GM23338 (cell line): ENCODE measurements at regions not wholly inside any gene's neighbourhood (a gene's known extent, or its start where the extent isn't known, plus 50 kb on each side); places are given as distances from the start of the nearest gene placed in this dataset.

Experiments used
- ATAC-seq: fragments of 200-7000 bp; cut with Tn5 transposase; 3 replicates; pipeline ENCODE4 v1.9.1; 2020
- DNase-seq: peaks from one replicate; pipeline ENCODE4 v3.0.0-alpha.2; 2015; ENCODE audit warnings: low spot score
- H2AFZ ChIP-seq: fragments of 200-600 bp; sonication (generic); 2 replicates; pipeline ENCODE4 v1.8.0; 2016; ENCODE audit warnings: antibody characterized with exemption, mild to moderate bottlenecking, moderate library complexity
- H3F3A ChIP-seq: fragments of 200-600 bp; sonication (generic); replicated peaks from 2 replicates; pipeline ENCODE4 v1.8.0; 2017; ENCODE audit warnings: antibody characterized with exemption, mixed run types, low read depth
- H3K27ac ChIP-seq: fragments of 200-600 bp; sonication (generic); 2 replicates; pipeline ENCODE4 v1.6.1; 2016; ENCODE audit warnings: low read depth
- H3K27me3 ChIP-seq: fragments of 200-600 bp; sonication (generic); 2 replicates; pipeline ENCODE4 v1.8.0; 2016; ENCODE audit warnings: mild to moderate bottlenecking, mixed run types, moderate library complexity; ENCODE audit not compliant: insufficient read depth
- H3K36me3 ChIP-seq: fragments of 200-600 bp; sonication (generic); 2 replicates; pipeline ENCODE4 v1.8.0; 2016; ENCODE audit warnings: mild to moderate bottlenecking; ENCODE audit not compliant: insufficient read depth
- H3K4me1 ChIP-seq: fragments of 200-600 bp; sonication (generic); 2 replicates; pipeline ENCODE4 v1.8.0; 2016; ENCODE audit warnings: mild to moderate bottlenecking, moderate library complexity; ENCODE audit not compliant: insufficient read depth
- H3K4me2 ChIP-seq: fragments of 200-600 bp; sonication (generic); 2 replicates; pipeline ENCODE4 v1.7.1; 2017; ENCODE audit warnings: mixed run types
- H3K4me3 ChIP-seq: fragments of 200-600 bp; sonication (generic); 2 replicates; pipeline ENCODE4 v1.6.1; 2016; ENCODE audit warnings: mixed run types
- H3K79me2 ChIP-seq: fragments of 200-600 bp; sonication (generic); replicated peaks from 2 replicates; pipeline ENCODE4 v1.8.0; 2017; ENCODE audit warnings: mild to moderate bottlenecking; ENCODE audit not compliant: insufficient read depth
- H3K9me2 ChIP-seq: fragments of 200-600 bp; sonication (generic); 2 replicates; pipeline ENCODE4 v1.8.0; 2017; ENCODE audit not compliant: insufficient read depth
- H4K20me1 ChIP-seq: fragments of 200-600 bp; sonication (generic); replicated peaks from 2 replicates; pipeline ENCODE4 v1.8.0; 2017; ENCODE audit warnings: mild to moderate bottlenecking; ENCODE audit not compliant: insufficient read depth
- H3K27ac Mint-ChIP-seq: 2 replicates; pipeline ENCODE4 v1.8.0; 2020; ENCODE audit warnings: inconsistent platforms, mild to moderate bottlenecking, moderate library complexity, mixed read lengths
- H3K27me3 Mint-ChIP-seq: 3 replicates; pipeline ENCODE4 v1.8.0; 2022; ENCODE audit warnings: low read depth, mild to moderate bottlenecking, moderate library complexity, mixed read lengths, inconsistent platforms; ENCODE audit not compliant: insufficient read depth, poor library complexity
- H3K36me3 Mint-ChIP-seq: 3 replicates; pipeline ENCODE4 v1.8.0; 2021; ENCODE audit warnings: low read depth, mild to moderate bottlenecking, inconsistent platforms, moderate library complexity, mixed read lengths
- H3K4me1 Mint-ChIP-seq: 3 replicates; pipeline ENCODE4 v1.8.0; 2020; ENCODE audit warnings: mild to moderate bottlenecking, inconsistent platforms, mixed read lengths
- H3K4me3 Mint-ChIP-seq: 3 replicates; pipeline ENCODE4 v1.8.0; 2021; ENCODE audit warnings: moderate library complexity, mild to moderate bottlenecking, inconsistent platforms, mixed read lengths
- H3K9me3 Mint-ChIP-seq: 3 replicates; pipeline ENCODE4 v1.8.0; 2020; ENCODE audit warnings: moderate library complexity, mild to moderate bottlenecking, inconsistent platforms, mixed read lengths
- ETS1 ChIP-seq: IDR thresholded peaks from 2 replicates; pipeline ENCODE4 v1.6.1; 2016; ENCODE audit warnings: antibody characterized with exemption
- EZH2 ChIP-seq: fragments of 200-600 bp; sonication (generic); IDR thresholded peaks from one replicate; pipeline ENCODE4 v1.8.0; 2017; ENCODE audit warnings: antibody characterized with exemption, mild to moderate bottlenecking, low read depth; ENCODE audit not compliant: unreplicated experiment
- EZH2phosphoT487 ChIP-seq: fragments of 200-600 bp; sonication (generic); IDR thresholded peaks from one replicate; pipeline ENCODE4 v1.8.1; 2018; ENCODE audit warnings: antibody characterized with exemption; ENCODE audit not compliant: unreplicated experiment
- JUNB ChIP-seq: IDR thresholded peaks from one replicate; pipeline ENCODE4 v1.6.1; 2016; ENCODE audit warnings: antibody characterized with exemption; ENCODE audit not compliant: unreplicated experiment
- NANOG ChIP-seq: IDR thresholded peaks from 2 replicates; pipeline ENCODE4 v1.6.1; 2016; ENCODE audit warnings: antibody characterized with exemption, borderline replicate concordance
- POLR2AphosphoS5 ChIP-seq: IDR thresholded peaks from 2 replicates; pipeline ENCODE4 v1.6.1; 2016; ENCODE audit warnings: antibody characterized with exemption, low read depth
- ZNF114 ChIP-seq: fragments of 250-450 bp; sonication (Bioruptor Pico); IDR thresholded peaks from 2 replicates; pipeline ENCODE4 v1.5.0; 2020; ENCODE audit warnings: mild to moderate bottlenecking, moderate library complexity
- TF ChIP-seq, protein P1 (sequence below): fragments of 250-450 bp; sonication (Bioruptor Pico); IDR thresholded peaks from 2 replicates; pipeline ENCODE4 v1.5.0; 2020; ENCODE audit warnings: mild to moderate bottlenecking, moderate library complexity

- TF ChIP-seq, protein P1, sequence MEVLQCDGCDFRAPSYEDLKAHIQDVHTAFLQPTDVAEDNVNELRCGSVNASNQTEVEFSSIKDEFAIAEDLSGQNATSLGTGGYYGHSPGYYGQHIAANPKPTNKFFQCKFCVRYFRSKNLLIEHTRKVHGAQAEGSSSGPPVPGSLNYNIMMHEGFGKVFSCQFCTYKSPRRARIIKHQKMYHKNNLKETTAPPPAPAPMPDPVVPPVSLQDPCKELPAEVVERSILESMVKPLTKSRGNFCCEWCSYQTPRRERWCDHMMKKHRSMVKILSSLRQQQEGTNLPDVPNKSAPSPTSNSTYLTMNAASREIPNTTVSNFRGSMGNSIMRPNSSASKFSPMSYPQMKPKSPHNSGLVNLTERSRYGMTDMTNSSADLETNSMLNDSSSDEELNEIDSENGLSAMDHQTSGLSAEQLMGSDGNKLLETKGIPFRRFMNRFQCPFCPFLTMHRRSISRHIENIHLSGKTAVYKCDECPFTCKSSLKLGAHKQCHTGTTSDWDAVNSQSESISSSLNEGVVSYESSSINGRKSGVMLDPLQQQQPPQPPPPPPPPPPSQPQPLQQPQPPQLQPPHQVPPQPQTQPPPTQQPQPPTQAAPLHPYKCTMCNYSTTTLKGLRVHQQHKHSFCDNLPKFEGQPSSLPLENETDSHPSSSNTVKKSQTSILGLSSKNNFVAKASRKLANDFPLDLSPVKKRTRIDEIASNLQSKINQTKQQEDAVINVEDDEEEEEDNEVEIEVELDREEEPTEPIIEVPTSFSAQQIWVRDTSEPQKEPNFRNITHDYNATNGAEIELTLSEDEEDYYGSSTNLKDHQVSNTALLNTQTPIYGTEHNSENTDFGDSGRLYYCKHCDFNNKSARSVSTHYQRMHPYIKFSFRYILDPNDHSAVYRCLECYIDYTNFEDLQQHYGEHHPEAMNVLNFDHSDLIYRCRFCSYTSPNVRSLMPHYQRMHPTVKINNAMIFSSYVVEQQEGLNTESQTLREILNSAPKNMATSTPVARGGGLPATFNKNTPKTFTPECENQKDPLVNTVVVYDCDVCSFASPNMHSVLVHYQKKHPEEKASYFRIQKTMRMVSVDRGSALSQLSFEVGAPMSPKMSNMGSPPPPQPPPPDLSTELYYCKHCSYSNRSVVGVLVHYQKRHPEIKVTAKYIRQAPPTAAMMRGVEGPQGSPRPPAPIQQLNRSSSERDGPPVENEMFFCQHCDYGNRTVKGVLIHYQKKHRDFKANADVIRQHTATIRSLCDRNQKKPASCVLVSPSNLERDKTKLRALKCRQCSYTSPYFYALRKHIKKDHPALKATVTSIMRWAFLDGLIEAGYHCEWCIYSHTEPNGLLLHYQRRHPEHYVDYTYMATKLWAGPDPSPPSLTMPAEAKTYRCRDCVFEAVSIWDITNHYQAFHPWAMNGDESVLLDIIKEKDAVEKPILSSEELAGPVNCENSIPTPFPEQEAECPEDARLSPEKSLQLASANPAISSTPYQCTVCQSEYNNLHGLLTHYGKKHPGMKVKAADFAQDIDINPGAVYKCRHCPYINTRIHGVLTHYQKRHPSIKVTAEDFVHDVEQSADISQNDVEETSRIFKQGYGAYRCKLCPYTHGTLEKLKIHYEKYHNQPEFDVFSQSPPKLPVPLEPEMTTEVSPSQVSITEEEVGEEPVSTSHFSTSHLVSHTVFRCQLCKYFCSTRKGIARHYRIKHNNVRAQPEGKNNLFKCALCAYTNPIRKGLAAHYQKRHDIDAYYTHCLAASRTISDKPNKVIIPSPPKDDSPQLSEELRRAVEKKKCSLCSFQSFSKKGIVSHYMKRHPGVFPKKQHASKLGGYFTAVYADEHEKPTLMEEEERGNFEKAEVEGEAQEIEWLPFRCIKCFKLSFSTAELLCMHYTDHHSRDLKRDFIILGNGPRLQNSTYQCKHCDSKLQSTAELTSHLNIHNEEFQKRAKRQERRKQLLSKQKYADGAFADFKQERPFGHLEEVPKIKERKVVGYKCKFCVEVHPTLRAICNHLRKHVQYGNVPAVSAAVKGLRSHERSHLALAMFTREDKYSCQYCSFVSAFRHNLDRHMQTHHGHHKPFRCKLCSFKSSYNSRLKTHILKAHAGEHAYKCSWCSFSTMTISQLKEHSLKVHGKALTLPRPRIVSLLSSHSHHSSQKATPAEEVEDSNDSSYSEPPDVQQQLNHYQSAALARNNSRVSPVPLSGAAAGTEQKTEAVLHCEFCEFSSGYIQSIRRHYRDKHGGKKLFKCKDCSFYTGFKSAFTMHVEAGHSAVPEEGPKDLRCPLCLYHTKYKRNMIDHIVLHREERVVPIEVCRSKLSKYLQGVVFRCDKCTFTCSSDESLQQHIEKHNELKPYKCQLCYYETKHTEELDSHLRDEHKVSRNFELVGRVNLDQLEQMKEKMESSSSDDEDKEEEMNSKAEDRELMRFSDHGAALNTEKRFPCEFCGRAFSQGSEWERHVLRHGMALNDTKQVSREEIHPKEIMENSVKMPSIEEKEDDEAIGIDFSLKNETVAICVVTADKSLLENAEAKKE (CRISPR knock-in tag), result no peak
- no peak for TF ChIP-seq ETS1
Observed at GRCh38 chr2:236445678-236446077, 123.9 kb upstream of the ACKR3 start (continued).

- no peak for DNase-seq
- no peak for TF ChIP-seq POLR2AphosphoS5
- TF ChIP-seq NANOG, result no peak
- TF ChIP-seq ZNF114, result no peak
- TF ChIP-seq ETS1, result no peak
- TF ChIP-seq EZH2, result no peak
- TF ChIP-seq JUNB, result no peak
- no peak for TF ChIP-seq EZH2phosphoT487
- H3K27me3 Mint-ChIP-seq, result peaks cover 7% of the 10 kb centered on the region
Observed at GRCh38 chr2:236446521-236446920, 123.1 kb upstream of the ACKR3 start.

More at GRCh38 chr2:236446521-236446920, 123.1 kb upstream of the ACKR3 start:
- H4K20me1 ChIP-seq, result no peaks in the 10 kb centered on the region
- H3K9me3 Mint-ChIP-seq, result peaks cover 3% of the 10 kb centered on the region; the same call in 1 of the 3 replicates
- 0 out of 2 replicates have a peak, but pooled peaks cover 6% of the 10 kb centered on the region for H3K36me3 ChIP-seq
- H3F3A ChIP-seq, result no peaks in the 10 kb centered on the region
- no peak overlapping the region for H3K4me3 ChIP-seq
- H3K4me3 Mint-ChIP-seq, result no peak overlapping the region
- no peaks in the 10 kb centered on the region for H3K9me2 ChIP-seq
- no peaks in the 10 kb centered on the region for H3K4me1 ChIP-seq
- H3K36me3 Mint-ChIP-seq, result no peaks in the 10 kb centered on the region
- no peak overlapping the region for H3K27ac Mint-ChIP-seq
- H3K4me2 ChIP-seq, result no peak overlapping the region
- H2AFZ ChIP-seq, result no peak overlapping the region
- H3K4me1 Mint-ChIP-seq, result peaks cover 3% of the 10 kb centered on the region; the same call in 1 of the 3 replicates
- H3K27ac ChIP-seq, result no peak overlapping the region
- ATAC-seq, result no peak
- no peaks in the 10 kb centered on the region for H3K27me3 ChIP-seq
- no peaks in the 10 kb centered on the region for H3K79me2 ChIP-seq
